ENCODE measurements at regions not wholly inside any gene's neighbourhood (a gene's known extent, or its start where the extent isn't known, plus 50 kb on each side); places are given as distances from the start of the nearest gene placed in this dataset.
"Not testable (repeated sequence)": the region's sequence is repeated elsewhere in the genome, so short reads cannot be mapped to it uniquely, and the experiment has no call there.

GRCh38 chr11:86144846-86145245 is 76.0 kb upstream of the PICALM start:
- H3K27ac ChIP-seq (ENCODE audit: low read depth, low read length, poor library complexity, severe bottlenecking), result no peak overlapping the region
- H3K4me1 ChIP-seq (ENCODE audit: insufficient read depth, low read length, poor library complexity, severe bottlenecking), result no peaks in the 10 kb centered on the region
- no peak for DNase-seq (ENCODE audit: low spot score)
- POLR2A ChIA-PET, result no interaction called here
- no peak overlapping the region for H3K4me3 ChIP-seq (ENCODE audit: low read depth, low read length, poor library complexity, severe bottlenecking)
- no TSS peak for BruUV-seq (replicated peaks)
- no peaks in the 10 kb centered on the region for H4K20me1 ChIP-seq (ENCODE audit: insufficient read depth, low read length)
- H3K79me2 ChIP-seq (ENCODE audit: insufficient read depth, low read depth, low read length), result no peaks in the 10 kb centered on the region
- intact Hi-C loops (cut with micrococcal nuclease; ENCODE audit: unreplicated experiment), result no loop called here
- no peaks in the 10 kb centered on the region for H3K36me3 ChIP-seq (ENCODE audit: insufficient read depth, low read length)
- no peak for TF ChIP-seq CTCF (conservative IDR thresholded peaks at IDR 0.05; ENCODE audit: low read length)
- TF ChIP-seq EZH2phosphoT487 (IDR thresholded peaks at IDR 0.05; ENCODE audit: borderline replicate concordance, low read depth, low read length), result no peak
- H2AFZ ChIP-seq (ENCODE audit: low read length), result no peak overlapping the region
- no peak overlapping the region for H3K4me2 ChIP-seq (ENCODE audit: low read length)
- H3K9me2 ChIP-seq (ENCODE audit: insufficient read depth, low read length), result no peaks in the 10 kb centered on the region
- H3K9me3 ChIP-seq (ENCODE audit: low read length), result no peaks in the 10 kb centered on the region
- CTCF ChIA-PET (ENCODE audit: unreplicated experiment), result no interaction called here

DNA sequence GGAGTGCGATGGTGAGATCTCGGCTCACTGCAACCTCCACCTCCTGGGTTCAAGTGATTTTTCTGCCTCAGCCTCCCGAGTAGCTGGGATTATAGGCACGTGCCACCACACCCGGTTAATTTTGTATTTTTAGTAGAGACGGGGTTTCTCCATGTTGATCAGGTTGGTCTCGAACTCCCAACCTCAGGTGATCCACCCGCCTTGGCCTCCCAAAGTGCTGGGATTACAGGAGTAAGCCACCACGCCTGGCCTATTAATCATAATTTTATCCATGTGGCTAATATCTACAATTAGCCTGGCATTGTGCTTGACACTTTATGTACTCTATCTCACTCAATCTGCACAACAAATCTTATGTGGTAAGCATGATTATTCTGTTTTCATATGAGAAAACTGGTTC is 75.2 kb upstream of the PICALM start:
- not testable (repeated sequence) for H2AFZ ChIP-seq (ENCODE audit: low read length)

DNA sequence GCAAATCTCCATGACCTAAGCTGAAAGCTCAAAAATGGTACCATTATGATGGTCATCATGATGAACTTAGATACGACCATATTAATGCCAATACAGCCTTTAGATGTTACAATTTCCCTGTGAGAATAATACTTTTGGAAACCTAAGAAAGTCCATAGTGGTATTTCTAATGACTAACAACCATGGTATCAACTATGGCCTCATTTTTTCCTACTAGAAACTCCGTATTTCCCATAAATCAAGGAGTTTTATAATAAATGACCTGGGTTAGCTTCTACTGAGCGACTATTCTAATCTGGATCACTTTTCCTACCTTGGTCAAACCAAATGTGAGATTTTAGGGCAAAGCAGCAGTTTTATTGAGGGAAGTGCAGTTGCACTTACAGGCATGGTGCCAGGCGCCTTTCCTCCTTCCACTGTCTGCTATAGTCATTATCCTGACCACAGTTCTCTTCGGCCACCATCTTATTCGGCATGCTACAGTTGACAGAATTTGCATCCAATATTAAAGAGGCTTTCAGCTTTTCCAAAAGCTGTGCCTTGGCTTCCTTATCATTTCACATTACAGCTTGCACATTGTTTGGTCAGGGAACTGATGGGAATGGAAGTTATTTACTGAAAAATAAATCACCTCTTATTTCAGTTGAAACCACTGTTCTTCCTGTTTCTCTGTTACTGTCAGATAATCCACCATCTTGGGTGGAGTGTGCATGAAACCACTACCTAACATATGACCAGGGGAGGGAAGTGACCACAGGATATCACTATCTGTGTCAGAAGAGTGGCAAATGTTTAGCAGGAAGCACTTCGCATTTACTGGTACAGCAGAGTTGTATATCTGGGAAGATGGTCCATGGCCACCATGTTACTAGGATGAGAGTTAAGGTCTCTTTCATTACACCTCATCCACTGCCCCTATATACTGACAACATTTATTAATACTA is 74.5 kb upstream of the PICALM start:
- intact Hi-C loops (cut with micrococcal nuclease; ENCODE audit: unreplicated experiment), result no loop called here

More for the DNA sequence above, 75.2 kb upstream of the PICALM start:
- H3K9me2 ChIP-seq (ENCODE audit: insufficient read depth, low read length); H3K36me3 ChIP-seq (ENCODE audit: insufficient read depth, low read length); BruUV-seq (replicated peaks); CTCF ChIA-PET (ENCODE audit: unreplicated experiment); H3K9me3 ChIP-seq (ENCODE audit: low read length); H3K4me3 ChIP-seq (ENCODE audit: low read depth, low read length, poor library complexity, severe bottlenecking); DNase-seq (ENCODE audit: low spot score); H3K79me2 ChIP-seq (ENCODE audit: insufficient read depth, low read depth, low read length); H3K4me2 ChIP-seq (ENCODE audit: low read length); intact Hi-C loops (cut with micrococcal nuclease; ENCODE audit: unreplicated experiment); POLR2A ChIA-PET; H3K4me1 ChIP-seq (ENCODE audit: insufficient read depth, low read length, poor library complexity, severe bottlenecking); H4K20me1 ChIP-seq (ENCODE audit: insufficient read depth, low read length); H3K27ac ChIP-seq (ENCODE audit: low read depth, low read length, poor library complexity, severe bottlenecking): not testable (repeated sequence)

More for the DNA sequence above, 74.5 kb upstream of the PICALM start:
- Histone ChIP-seq H2AFZ (ENCODE audit: low read length) (no peak overlapping the region), H3K4me2 (ENCODE audit: low read length) (no peak overlapping the region), H3K79me2 (ENCODE audit: insufficient read depth, low read depth, low read length) (no peaks in the 10 kb centered on the region), H3K9me2 (ENCODE audit: insufficient read depth, low read length) (no peaks in the 10 kb centered on the region), H4K20me1 (ENCODE audit: insufficient read depth, low read length) (no peaks in the 10 kb centered on the region), H3K9me3 (ENCODE audit: low read length) (no peaks in the 10 kb centered on the region), H3K4me3 (ENCODE audit: low read depth, low read length, poor library complexity, severe bottlenecking) (no peak overlapping the region), H3K4me1 (ENCODE audit: insufficient read depth, low read length, poor library complexity, severe bottlenecking) (no peaks in the 10 kb centered on the region), H3K36me3 (ENCODE audit: insufficient read depth, low read length) (no peaks in the 10 kb centered on the region), H3K27ac (ENCODE audit: low read depth, low read length, poor library complexity, severe bottlenecking) (no peak overlapping the region)
- POLR2A ChIA-PET, result interaction anchor here (0.7 kb wide), 1 partner anchor 74 kb away, joined by 3 read pairs; no protein-coding TSS in a partner anchor
- TF ChIP-seq CTCF (conservative IDR thresholded peaks at IDR 0.05; ENCODE audit: low read length) (no peak), EZH2phosphoT487 (IDR thresholded peaks at IDR 0.05; ENCODE audit: borderline replicate concordance, low read depth, low read length) (no peak)
- CTCF ChIA-PET (ENCODE audit: unreplicated experiment), result no interaction called here
- no TSS peak for BruUV-seq (replicated peaks)
- DNase-seq (ENCODE audit: low spot score), result no peak

All from OCI-LY7 (cell line).